Left cardiac atrium (tissue), 4 donors: ENCODE measurements at regions not wholly inside any gene's neighbourhood (a gene's known extent, or its start where the extent isn't known, plus 50 kb on each side); places are given as distances from the start of the nearest gene placed in this dataset.

Experiments
- ATAC-seq, 2 donors: fragments of 200-7000 bp; cut with Tn5 transposase; one replicate each; pipeline ENCODE4 v1.9.1; 2020; ENCODE audit warnings: mild to moderate bottlenecking in 2 of 2, moderate library complexity in 2 of 2
- DNase-seq: peaks from one replicate; pipeline ENCODE4 v3.0.0-alpha.2; 2020
- intact Hi-C, 2 donors: fragments of 100-400 bp; cut with DNase I; formaldehyde crosslinking; loops; one replicate each; pipeline versions ENCODE4 v1.14.1 to v1.15.1; 2022 to 2023
- donor health status: DM: no; HTN: yes; CAD: no.
- donor health status: DM: no; HTN: yes; CAD: no; lungs with severe emphysema.
- donor health status: DM: yes; HTN: yes; CAD: no.
- donor health status: Dilated cardiomyopathy.

- DNase-seq (no peak), ATAC-seq (no peak)
- intact Hi-C loops: no loop called here
Measured at GRCh38 chr5:159749146-159749545, 167.1 kb upstream of the ADRA1B start.

GRCh38 chr5:159750226-159750625 lies 166.1 kb upstream of the ADRA1B start:
- intact Hi-C loops: no loop called here
- ATAC-seq (no peak), DNase-seq (no peak)

- ATAC-seq (no peak), DNase-seq (no peak)
- intact Hi-C loops: no loop called here
Measured at GRCh38 chr5:159751459-159751858, 164.8 kb upstream of the ADRA1B start.

GRCh38 chr5:159752622-159753275 lies 163.5 kb upstream of the ADRA1B start:
- intact Hi-C loops: no loop called here
- ATAC-seq (peak in 1 of 2 donors; percentile 23), DNase-seq (no peak)

- intact Hi-C loops: no loop called here
- DNase-seq (no peak), ATAC-seq (no peak)
Measured at GRCh38 chr5:159758189-159758588, 158.1 kb upstream of the ADRA1B start.

GRCh38 chr5:159759791-159760290 lies 156.4 kb upstream of the ADRA1B start:
- DNase-seq (no peak), ATAC-seq (no peak)
- intact Hi-C loops: loop anchor here in 1 of 2 donors (10.0 kb wide), 1 partner anchor 245 kb away; no protein-coding TSS in a partner anchor

- DNase-seq: no peak
- intact Hi-C loops: loop anchor here in 1 of 2 donors (10.0 kb wide), 1 partner anchor 248 kb away; no protein-coding TSS in a partner anchor
- no peak for ATAC-seq
Measured at GRCh38 chr5:159762921-159763320, 153.4 kb upstream of the ADRA1B start.

- DNase-seq (no peak), ATAC-seq (no peak)
- intact Hi-C loops: loop anchor here in 1 of 2 donors (10.0 kb wide), 1 partner anchor 249 kb away; no protein-coding TSS in a partner anchor
Measured at GRCh38 chr5:159763562-159763961, 152.7 kb upstream of the ADRA1B start.

GRCh38 chr5:159764283-159765134 lies 151.8 kb upstream of the ADRA1B start:
- intact Hi-C loops: loop anchor here in 1 of 2 donors (10.0 kb wide), 1 partner anchor 250 kb away; no protein-coding TSS in a partner anchor
- peak; percentile 85 to 92 for ATAC-seq
- DNase-seq: peak; percentile 65

- intact Hi-C loops: loop anchor here in 1 of 2 donors (10.0 kb wide), 1 partner anchor 250 kb away; no protein-coding TSS in a partner anchor
- peak in 1 of 2 donors; percentile 49 for ATAC-seq
- no peak for DNase-seq
Measured at GRCh38 chr5:159765135-159765433, 151.2 kb upstream of the ADRA1B start.

- intact Hi-C loops: loop anchor here in 1 of 2 donors (10.0 kb wide), 1 partner anchor 251 kb away; no protein-coding TSS in a partner anchor
- DNase-seq (no peak), ATAC-seq (no peak)
Measured at GRCh38 chr5:159765760-159766517, 150.3 kb upstream of the ADRA1B start.

- ATAC-seq (no peak), DNase-seq (no peak)
- intact Hi-C loops: loop anchor here in 1 of 2 donors (10.0 kb wide), 1 partner anchor 253 kb away; no protein-coding TSS in a partner anchor
Measured at GRCh38 chr5:159768243-159768642, 148.0 kb upstream of the ADRA1B start.

GRCh38 chr5:159772698-159773061 lies 143.6 kb upstream of the ADRA1B start:
- DNase-seq (no peak), ATAC-seq (no peak)
- intact Hi-C loops: no loop called here

- intact Hi-C loops: no loop called here
- DNase-seq: peak; percentile 90
- ATAC-seq: peak; percentile 96 to 99
Measured at GRCh38 chr5:159773062-159773924, 143.0 kb upstream of the ADRA1B start.

GRCh38 chr5:159774476-159775031 lies 141.7 kb upstream of the ADRA1B start:
- intact Hi-C loops: no loop called here
- ATAC-seq: no peak
- no peak for DNase-seq

- DNase-seq (no peak), ATAC-seq (no peak)
- intact Hi-C loops: no loop called here
Measured at GRCh38 chr5:159775890-159776289, 140.4 kb upstream of the ADRA1B start.

GRCh38 chr5:159777049-159777660 lies 139.1 kb upstream of the ADRA1B start:
- ATAC-seq (no peak), DNase-seq (no peak)
- intact Hi-C loops: no loop called here

GRCh38 chr5:159779481-159779880 lies 136.8 kb upstream of the ADRA1B start:
- ATAC-seq (no peak), DNase-seq (no peak)
- intact Hi-C loops: no loop called here
